22Rv1 (cell line): ENCODE measurements at regions not wholly inside any gene's neighbourhood (a gene's known extent, or its start where the extent isn't known, plus 50 kb on each side); places are given as distances from the start of the nearest gene placed in this dataset.

Source experiments
- CTCF ChIP-seq: fragments of 450-650 bp; IDR thresholded peaks from 2 replicates; pipeline ENCODE4 v1.5.1; 2017; ENCODE audit warnings: mild to moderate bottlenecking
- ZFX ChIP-seq: fragments of 450-650 bp; IDR thresholded peaks from 2 replicates; pipeline ENCODE4 v1.6.1; 2017; ENCODE audit warnings: antibody characterized with exemption, borderline replicate concordance

DNA sequence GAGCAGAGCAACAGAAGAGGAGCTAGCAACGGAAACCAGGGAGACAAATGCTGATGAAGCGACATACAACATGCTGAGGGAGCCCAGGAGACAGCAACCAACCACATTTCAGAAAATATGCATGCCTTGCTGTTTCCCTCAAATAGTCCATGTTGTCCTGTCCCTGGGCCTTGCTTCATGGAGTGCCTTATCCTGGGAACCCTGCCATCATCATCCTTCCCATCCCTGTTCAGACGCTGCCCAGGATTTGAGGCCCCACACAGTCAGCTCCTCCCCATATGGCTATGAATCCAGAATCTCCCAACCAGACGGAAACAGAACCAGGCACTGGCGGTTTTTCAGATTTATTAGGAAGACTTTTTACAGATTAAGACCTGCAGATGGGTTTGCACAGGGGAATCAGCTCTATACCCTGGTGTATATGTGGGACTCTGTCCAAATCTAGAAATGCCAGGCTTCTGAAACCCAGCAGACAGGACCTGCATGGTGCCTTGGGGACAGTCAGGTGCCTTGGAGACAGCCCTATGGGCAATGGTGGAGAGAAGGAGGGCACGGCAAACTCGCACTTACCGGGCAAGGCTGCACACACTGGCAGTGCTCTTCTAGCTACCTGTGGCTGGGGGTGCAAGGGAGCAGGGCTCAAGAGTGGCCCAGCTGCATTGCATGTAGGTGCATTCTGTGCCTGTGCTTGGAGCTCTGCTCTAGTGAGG lies 199.7 kb upstream of the MAMLD1 start:
- no peak for TF ChIP-seq CTCF
- no peak for TF ChIP-seq ZFX
